Stimulated activated CD8-positive, alpha-beta memory T cell treated with anti-CD3 and anti-CD28 coated beads, Interleukin-15, amount 100 ng/mL, for 24 hours (primary cell): ENCODE measurements at regions not wholly inside any gene's neighbourhood (a gene's known extent, or its start where the extent isn't known, plus 50 kb on each side); places are given as distances from the start of the nearest gene placed in this dataset.
"Not testable (repeated sequence)": the region's sequence is repeated elsewhere in the genome, so short reads cannot be mapped to it uniquely, and the experiment has no call there.

ENCODE experiments used
- DNase-seq: peaks from one replicate; pipeline ENCODE4 v3.0.0-alpha.2; 2020; ENCODE audit warnings: low read depth

GRCh38 chr1:30660241-30660640, 63.1 kb downstream of the MATN1 start:
- no peak for DNase-seq

- no peak for DNase-seq
These were observed 63.7 kb downstream of the MATN1 start for GRCh38 chr1:30659702-30660101.

- DNase-seq: not testable (repeated sequence)
These were observed 65.0 kb downstream of the MATN1 start for GRCh38 chr1:30658375-30658774.

GRCh38 chr1:30658014-30658336, 65.4 kb downstream of the MATN1 start:
- no peak for DNase-seq

- DNase-seq: no peak
These were observed 66.0 kb downstream of the MATN1 start for GRCh38 chr1:30657131-30658013.

- DNase-seq: no peak
These were observed 67.0 kb downstream of the MATN1 start for GRCh38 chr1:30656171-30656940.

- no peak for DNase-seq
These were observed 67.7 kb downstream of the MATN1 start for GRCh38 chr1:30655672-30656071.

- DNase-seq: no peak
These were observed 69.2 kb downstream of the MATN1 start for GRCh38 chr1:30654188-30654587.

GRCh38 chr1:30652152-30652841, 71.1 kb downstream of the MATN1 start:
- no peak for DNase-seq

GRCh38 chr1:30651395-30651794, 72.0 kb downstream of the MATN1 start:
- DNase-seq: not testable (repeated sequence)

- no peak for DNase-seq
These were observed 72.4 kb downstream of the MATN1 start for GRCh38 chr1:30650968-30651320.

- no peak for DNase-seq
These were observed 73.1 kb downstream of the MATN1 start for GRCh38 chr1:30650038-30650967.

- no peak for DNase-seq
These were observed 73.9 kb downstream of the MATN1 start for GRCh38 chr1:30649321-30649991.

- DNase-seq: no peak
These were observed 74.9 kb downstream of the MATN1 start for GRCh38 chr1:30648408-30649000.

- DNase-seq: no peak
These were observed 77.6 kb downstream of the MATN1 start for GRCh38 chr1:30645807-30646206.

GRCh38 chr1:30642391-30643120, 80.8 kb downstream of the MATN1 start:
- no peak for DNase-seq

- no peak for DNase-seq
These were observed 81.6 kb downstream of the MATN1 start for GRCh38 chr1:30641572-30642353.

GRCh38 chr1:30639881-30640452, 83.4 kb downstream of the MATN1 start:
- DNase-seq: no peak

GRCh38 chr1:30638811-30639210, 84.6 kb downstream of the MATN1 start:
- no peak for DNase-seq
